SK-N-SH treated with all-trans-retinoic acid at 6 μM for 48 hours (cell line): ENCODE measurements at regions not wholly inside any gene's neighbourhood (a gene's known extent, or its start where the extent isn't known, plus 50 kb on each side); places are given as distances from the start of the nearest gene placed in this dataset.

Source experiments
- CREB5 ChIP-seq: fragments of 250-450 bp; sonication (Bioruptor Pico); IDR thresholded peaks from 2 replicates; pipeline ENCODE4 v1.5.1; 2020; ENCODE audit warnings: low read depth, mild to moderate bottlenecking, moderate library complexity
- ESRRG ChIP-seq: fragments of 250-450 bp; sonication (Bioruptor Pico); IDR thresholded peaks from 2 replicates; pipeline ENCODE4 v1.6.1; 2021; ENCODE audit warnings: mild to moderate bottlenecking
- OSR1 ChIP-seq: fragments of 250-450 bp; sonication (Bioruptor Pico); IDR thresholded peaks from 2 replicates; pipeline ENCODE4 v1.8.0; 2022; ENCODE audit warnings: moderate library complexity, mild to moderate bottlenecking, inconsistent platforms
- RARB ChIP-seq: fragments of 250-450 bp; sonication (Bioruptor Pico); IDR thresholded peaks from 2 replicates; pipeline ENCODE4 v1.8.0; 2021; ENCODE audit warnings: mild to moderate bottlenecking, moderate library complexity
- ZFP30 ChIP-seq: fragments of 450-650 bp; formaldehyde crosslinking; IDR thresholded peaks from 2 replicates; pipeline ENCODE4 v1.5.0; 2022; ENCODE audit warnings: mild to moderate bottlenecking, moderate library complexity

- TF ChIP-seq RARB (CRISPR knock-in tag) (no peak), CREB5 (CRISPR knock-in tag) (no peak), OSR1 (CRISPR knock-in tag) (no peak), ESRRG (CRISPR knock-in tag) (no peak), ZFP30 (no peak)
Measured at GRCh38 chr9:95623640-95624039, 106.9 kb upstream of the PTCH1 start.
